GM23248 (cell line): ENCODE measurements at regions not wholly inside any gene's neighbourhood (a gene's known extent, or its start where the extent isn't known, plus 50 kb on each side); places are given as distances from the start of the nearest gene placed in this dataset.

ENCODE experiments used
- EZH2 ChIP-seq: fragments of 200-600 bp; sonication (generic); IDR thresholded peaks from 2 replicates; pipeline ENCODE4 v1.6.1; 2018; ENCODE audit warnings: antibody characterized with exemption, mild to moderate bottlenecking; ENCODE audit not compliant: insufficient read depth, poor library complexity, severe bottlenecking
- EZH2phosphoT487 ChIP-seq: fragments of 200-600 bp; sonication (generic); IDR thresholded peaks from 2 replicates; pipeline ENCODE4 v1.6.1; 2018; ENCODE audit warnings: antibody characterized with exemption, moderate library complexity, mild to moderate bottlenecking, low read depth; ENCODE audit not compliant: insufficient read depth

GRCh38 chr20:62573817-62574216 is 68.5 kb upstream of the SLCO4A1 start:
- TF ChIP-seq EZH2: no peak
- TF ChIP-seq EZH2phosphoT487: no peak
